ENCODE measurements at regions not wholly inside any gene's neighbourhood (a gene's known extent, or its start where the extent isn't known, plus 50 kb on each side); places are given as distances from the start of the nearest gene placed in this dataset.

GRCh38 chr6:126701676-126702560 is 362.0 kb downstream of the CENPW start:
- TF ChIP-seq CTCF (IDR thresholded peaks at IDR 0.05 in 2 of 3, conservative IDR thresholded peaks at IDR 0.05 in 1 of 3; ENCODE audit: borderline replicate concordance in 1 of 3, insufficient read depth in 1 of 3, low read depth in 2 of 3, low read length in 2 of 3) (no peak), EZH2 (IDR thresholded peaks at IDR 0.05) (no peak), POLR2A (IDR thresholded peaks at IDR 0.05; ENCODE audit: borderline replicate concordance, extremely low read depth, insufficient read depth, insufficient read length) (no peak), MAX (IDR thresholded peaks at IDR 0.05) (no peak), SP1 (IDR thresholded peaks at IDR 0.05; ENCODE audit: low read depth) (no peak), POLR2AphosphoS5 (IDR thresholded peaks at IDR 0.05; ENCODE audit: low read depth, low read length) (no peak), YY1 (IDR thresholded peaks at IDR 0.05; ENCODE audit: extremely low read depth, insufficient replicate concordance, low read depth, low read length) (no peak), TCF7L2 (IDR thresholded peaks at IDR 0.05; ENCODE audit: borderline replicate concordance, extremely low read depth, insufficient read depth, insufficient read length) (no peak)
